ENCODE measurements at regions not wholly inside any gene's neighbourhood (a gene's known extent, or its start where the extent isn't known, plus 50 kb on each side); places are given as distances from the start of the nearest gene placed in this dataset.

DNA sequence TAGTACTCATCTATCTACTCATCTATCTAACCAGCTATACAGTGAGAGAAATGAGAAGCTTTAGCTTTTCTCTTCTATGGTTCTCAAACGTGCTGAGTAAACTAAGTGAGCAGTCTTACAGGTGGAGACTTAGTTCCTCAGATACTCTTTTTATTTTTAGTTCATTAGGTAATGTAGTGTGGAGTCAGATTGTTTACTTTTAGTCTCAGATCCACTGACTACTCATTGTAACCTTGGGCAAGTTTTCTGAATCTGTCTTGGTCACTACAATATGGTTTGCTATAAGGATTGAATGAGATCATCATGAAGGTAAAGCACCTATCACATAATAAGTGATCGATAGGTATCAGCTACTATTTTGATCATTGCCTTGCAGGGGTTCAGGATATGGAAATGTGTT, 160.1 kb downstream of the RAB38 start:
- no peaks in the 10 kb centered on the region for H3K9me3 ChIP-seq
- no peak overlapping the region for H3K27ac ChIP-seq
- H3K4me3 ChIP-seq = no peak overlapping the region
- WGBS, 2 donors = 77 to 87% methylated on average over 2 of the region's 2 CpGs
- no peaks in the 10 kb centered on the region for H3K27me3 ChIP-seq
- no peak for TF ChIP-seq EP300 (IDR thresholded peaks at IDR 0.05)
- TF ChIP-seq POLR2A (IDR thresholded peaks at IDR 0.05) = no peak
- TF ChIP-seq, protein P1, sequence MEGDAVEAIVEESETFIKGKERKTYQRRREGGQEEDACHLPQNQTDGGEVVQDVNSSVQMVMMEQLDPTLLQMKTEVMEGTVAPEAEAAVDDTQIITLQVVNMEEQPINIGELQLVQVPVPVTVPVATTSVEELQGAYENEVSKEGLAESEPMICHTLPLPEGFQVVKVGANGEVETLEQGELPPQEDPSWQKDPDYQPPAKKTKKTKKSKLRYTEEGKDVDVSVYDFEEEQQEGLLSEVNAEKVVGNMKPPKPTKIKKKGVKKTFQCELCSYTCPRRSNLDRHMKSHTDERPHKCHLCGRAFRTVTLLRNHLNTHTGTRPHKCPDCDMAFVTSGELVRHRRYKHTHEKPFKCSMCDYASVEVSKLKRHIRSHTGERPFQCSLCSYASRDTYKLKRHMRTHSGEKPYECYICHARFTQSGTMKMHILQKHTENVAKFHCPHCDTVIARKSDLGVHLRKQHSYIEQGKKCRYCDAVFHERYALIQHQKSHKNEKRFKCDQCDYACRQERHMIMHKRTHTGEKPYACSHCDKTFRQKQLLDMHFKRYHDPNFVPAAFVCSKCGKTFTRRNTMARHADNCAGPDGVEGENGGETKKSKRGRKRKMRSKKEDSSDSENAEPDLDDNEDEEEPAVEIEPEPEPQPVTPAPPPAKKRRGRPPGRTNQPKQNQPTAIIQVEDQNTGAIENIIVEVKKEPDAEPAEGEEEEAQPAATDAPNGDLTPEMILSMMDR (IDR thresholded peaks at IDR 0.05) = no peak
- peaks cover 0 to 8% (median 0%) of the 10 kb centered on the region in 4 donors for H3K4me1 ChIP-seq
- no peaks in the 10 kb centered on the region for H3K36me3 ChIP-seq
- no peak for DNase-seq (ENCODE audit: low spot score in 2 of 2)

DNA sequence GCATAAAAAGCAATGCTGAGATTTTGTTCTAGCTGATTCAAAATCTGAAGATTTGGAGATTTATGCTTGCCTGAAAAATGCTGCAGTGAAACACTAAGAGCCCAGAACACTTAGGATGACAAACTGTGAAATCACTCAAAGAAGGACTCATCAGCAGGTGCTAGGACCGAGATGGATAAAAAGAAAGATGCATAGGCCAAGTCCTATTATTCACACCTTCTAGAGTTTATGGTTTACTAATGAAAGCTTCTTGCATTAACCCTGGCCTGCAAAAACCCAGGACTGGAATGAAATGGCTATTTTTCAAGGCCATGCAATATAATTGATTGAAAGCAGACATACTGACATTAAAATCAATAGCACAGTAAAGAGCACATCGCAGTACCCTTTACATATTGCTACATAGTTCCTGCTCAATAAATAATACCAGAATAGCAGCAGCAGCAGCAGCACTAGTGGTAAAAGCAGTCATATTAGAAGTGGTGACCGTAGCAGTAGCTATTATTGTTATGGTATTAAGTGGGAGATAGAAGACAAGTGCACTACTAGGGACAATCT, 161.7 kb downstream of the RAB38 start:
- DNase-seq (ENCODE audit: low spot score in 2 of 2) = no peak
- Histone ChIP-seq H3K27ac (no peak overlapping the region), H3K36me3 (no peaks in the 10 kb centered on the region), H3K9me3 (no peaks in the 10 kb centered on the region), H3K27me3 (no peaks in the 10 kb centered on the region), H3K4me1 (peaks cover 0 to 8% (median 0%) of the 10 kb centered on the region in 4 donors), H3K4me3 (no peak overlapping the region)
- no peak for TF ChIP-seq POLR2A (IDR thresholded peaks at IDR 0.05)
- TF ChIP-seq EP300 (IDR thresholded peaks at IDR 0.05) = no peak
- 81 to 84% methylated on average over 3 of the region's 3 CpGs for WGBS, 2 donors

DNA sequence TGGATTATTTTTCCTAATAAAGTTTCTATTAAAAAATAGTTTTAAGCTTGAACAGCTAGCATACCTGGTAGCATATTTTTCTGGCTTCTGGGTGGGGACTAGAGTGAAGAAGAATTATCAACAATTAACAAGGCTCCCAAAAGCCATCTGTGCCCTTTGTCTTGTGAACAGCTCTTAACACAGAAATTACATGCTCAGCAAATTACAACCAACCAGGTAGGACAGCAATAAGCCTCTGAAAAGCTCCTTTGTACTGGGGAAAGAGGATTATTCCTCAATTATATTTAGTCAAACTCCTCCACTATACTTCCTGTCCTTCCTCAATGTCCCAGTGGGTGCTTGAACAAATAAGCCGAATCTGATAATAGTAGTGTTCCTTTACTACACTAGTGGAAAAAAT, 162.8 kb downstream of the RAB38 start:
- Histone ChIP-seq H3K9me3 (no peaks in the 10 kb centered on the region), H3K4me1 (peaks cover 0 to 8% (median 0%) of the 10 kb centered on the region in 4 donors), H3K27me3 (no peaks in the 10 kb centered on the region), H3K27ac (no peak overlapping the region), H3K4me3 (no peak overlapping the region), H3K36me3 (no peaks in the 10 kb centered on the region)
- WGBS, 2 donors = 60 to 68% methylated on average over 1 of the region's 1 CpG
- no peak for DNase-seq (ENCODE audit: low spot score in 2 of 2)
- no peak for TF ChIP-seq EP300 (IDR thresholded peaks at IDR 0.05)
- TF ChIP-seq, protein P1 (IDR thresholded peaks at IDR 0.05) = no peak
- no peak for TF ChIP-seq POLR2A (IDR thresholded peaks at IDR 0.05)

DNA sequence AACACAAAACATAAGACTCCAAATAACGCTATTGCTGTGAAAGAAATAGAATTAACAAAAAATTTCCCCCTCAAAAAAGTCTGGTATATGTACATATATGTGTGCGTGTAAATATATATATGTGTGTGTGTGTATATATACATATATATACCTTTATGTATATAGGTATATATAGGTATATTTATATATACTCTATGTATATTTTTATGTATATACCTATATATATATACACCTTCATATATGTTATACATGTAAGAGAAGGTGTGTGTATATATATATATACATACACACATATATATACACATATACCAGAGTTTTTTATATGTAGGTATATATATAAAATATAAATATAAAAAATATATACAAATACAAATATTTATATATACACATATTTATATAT, 199.2 kb downstream of the RAB38 start:
- Histone ChIP-seq H3K27ac (no peak overlapping the region), H3K27me3 (no peaks in the 10 kb centered on the region), H3K4me3 (no peak overlapping the region), H3K36me3 (no peaks in the 10 kb centered on the region), H3K4me1 (no peaks in the 10 kb centered on the region), H3K9me3 (no peaks in the 10 kb centered on the region)
- DNase-seq (ENCODE audit: low spot score in 2 of 2) = no peak
- 92 to 96% methylated on average over 2 of the region's 2 CpGs for WGBS, 2 donors
- TF ChIP-seq POLR2A (IDR thresholded peaks at IDR 0.05) (no peak), EP300 (IDR thresholded peaks at IDR 0.05) (no peak)
- TF ChIP-seq, protein P1 (IDR thresholded peaks at IDR 0.05) = no peak

DNA sequence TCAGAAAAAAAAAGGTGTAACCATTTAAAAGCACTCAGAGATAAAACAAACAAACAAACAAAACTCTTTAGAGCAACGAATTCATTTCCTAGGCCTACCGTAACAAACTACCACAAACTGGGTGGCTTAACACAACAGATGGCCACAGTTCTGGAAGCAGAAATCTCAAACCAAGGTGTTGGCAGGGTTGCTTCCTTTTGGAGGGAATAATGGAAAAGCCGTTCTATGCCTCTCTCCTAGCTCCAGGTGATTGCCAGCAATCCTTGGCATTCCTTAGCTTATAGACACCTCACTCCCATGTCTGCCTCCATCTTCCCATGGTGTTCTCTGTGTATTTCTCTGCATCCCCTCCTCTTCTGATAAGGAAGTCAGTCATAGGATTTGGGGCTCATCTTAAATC, 200.4 kb downstream of the RAB38 start:
- no peaks in the 10 kb centered on the region for H3K27me3 ChIP-seq
- no peaks in the 10 kb centered on the region for H3K4me1 ChIP-seq
- TF ChIP-seq, protein P1 (IDR thresholded peaks at IDR 0.05) = no peak
- TF ChIP-seq EP300 (IDR thresholded peaks at IDR 0.05) (no peak), POLR2A (IDR thresholded peaks at IDR 0.05) (no peak)
- H3K27ac ChIP-seq = no peak overlapping the region
- H3K4me3 ChIP-seq = no peak overlapping the region
- no peaks in the 10 kb centered on the region for H3K9me3 ChIP-seq
- H3K36me3 ChIP-seq = no peaks in the 10 kb centered on the region
- 74 to 78% methylated on average over 3 of the region's 3 CpGs for WGBS, 2 donors
- no peak for DNase-seq (ENCODE audit: low spot score in 2 of 2)

DNA sequence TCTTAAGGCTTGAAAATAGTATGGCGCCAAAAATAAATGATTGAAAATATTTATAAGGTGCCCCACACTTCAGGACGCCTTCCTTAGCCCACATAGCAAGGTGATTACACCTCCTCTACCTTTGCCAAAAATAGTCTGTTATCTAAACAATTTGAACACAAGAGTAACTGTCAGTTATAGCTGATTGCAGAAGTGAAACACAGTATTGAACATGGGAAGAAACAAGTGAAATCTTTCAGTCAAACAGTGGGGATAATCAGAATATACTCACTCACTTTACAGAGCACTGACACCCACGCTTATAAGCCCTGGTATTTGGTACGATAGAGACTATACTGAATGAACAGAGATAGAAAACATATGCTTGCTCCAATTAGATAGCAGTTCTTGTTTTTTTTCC, 203.1 kb downstream of the RAB38 start:
- Histone ChIP-seq H3K9me3 (no peaks in the 10 kb centered on the region), H3K36me3 (no peaks in the 10 kb centered on the region), H3K4me1 (peaks cover 0 to 6% (median 0%) of the 10 kb centered on the region in 4 donors), H3K27ac (no peak overlapping the region), H3K27me3 (no peaks in the 10 kb centered on the region), H3K4me3 (no peak overlapping the region)
- TF ChIP-seq EP300 (IDR thresholded peaks at IDR 0.05) (no peak), POLR2A (IDR thresholded peaks at IDR 0.05) (no peak)
- TF ChIP-seq, protein P1 (IDR thresholded peaks at IDR 0.05) = no peak
- 88% methylated on average over 4 of the region's 4 CpGs for WGBS, 2 donors
- no peak for DNase-seq (ENCODE audit: low spot score in 2 of 2)

Measured in tibial nerve (tissue), 4 donors.